Fibroblast of pulmonary artery (primary cell): ENCODE measurements at regions not wholly inside any gene's neighbourhood (a gene's known extent, or its start where the extent isn't known, plus 50 kb on each side); places are given as distances from the start of the nearest gene placed in this dataset.
"Not testable (repeated sequence)": the region's sequence is repeated elsewhere in the genome, so short reads cannot be mapped to it uniquely, and the experiment has no call there.

Experiments used
- DNase-seq: peaks from one replicate; pipeline ENCODE4 v3.0.0-alpha.2; 2010; ENCODE audit warnings: low read depth
- H3K4me3 ChIP-seq: replicated peaks from 2 replicates; pipeline ENCODE4 v1.5.1; 2011; ENCODE audit warnings: low read depth, mild to moderate bottlenecking, control low read depth, low read length, moderate library complexity
- TF ChIP-seq, protein P1 (sequence below): IDR thresholded peaks from 2 replicates; pipeline ENCODE4 v1.5.1; 2011; ENCODE audit warnings: mild to moderate bottlenecking, control low read depth, low read length, inconsistent platforms; ENCODE audit errors: missing control alignments

DNA sequence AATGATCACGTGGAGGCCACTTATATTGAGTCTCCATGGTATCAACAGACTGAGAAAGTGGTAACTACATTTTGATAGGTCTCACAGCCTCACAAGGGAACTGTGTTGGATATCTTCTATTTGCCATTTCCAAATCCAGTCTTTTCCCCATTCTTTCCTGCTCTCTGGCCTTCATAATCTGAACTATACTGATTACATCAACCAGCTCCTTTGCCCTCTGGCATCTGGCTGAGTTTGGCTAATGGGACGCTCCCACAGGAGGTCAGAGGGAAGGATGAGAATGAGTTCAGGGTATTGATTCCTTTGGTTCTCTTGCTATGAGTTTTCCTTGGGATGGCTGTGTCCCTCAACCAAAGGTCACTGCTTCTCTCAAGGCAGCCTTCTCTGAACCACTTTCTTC is 152.6 kb downstream of the RTL9 start:
- TF ChIP-seq, protein P1, sequence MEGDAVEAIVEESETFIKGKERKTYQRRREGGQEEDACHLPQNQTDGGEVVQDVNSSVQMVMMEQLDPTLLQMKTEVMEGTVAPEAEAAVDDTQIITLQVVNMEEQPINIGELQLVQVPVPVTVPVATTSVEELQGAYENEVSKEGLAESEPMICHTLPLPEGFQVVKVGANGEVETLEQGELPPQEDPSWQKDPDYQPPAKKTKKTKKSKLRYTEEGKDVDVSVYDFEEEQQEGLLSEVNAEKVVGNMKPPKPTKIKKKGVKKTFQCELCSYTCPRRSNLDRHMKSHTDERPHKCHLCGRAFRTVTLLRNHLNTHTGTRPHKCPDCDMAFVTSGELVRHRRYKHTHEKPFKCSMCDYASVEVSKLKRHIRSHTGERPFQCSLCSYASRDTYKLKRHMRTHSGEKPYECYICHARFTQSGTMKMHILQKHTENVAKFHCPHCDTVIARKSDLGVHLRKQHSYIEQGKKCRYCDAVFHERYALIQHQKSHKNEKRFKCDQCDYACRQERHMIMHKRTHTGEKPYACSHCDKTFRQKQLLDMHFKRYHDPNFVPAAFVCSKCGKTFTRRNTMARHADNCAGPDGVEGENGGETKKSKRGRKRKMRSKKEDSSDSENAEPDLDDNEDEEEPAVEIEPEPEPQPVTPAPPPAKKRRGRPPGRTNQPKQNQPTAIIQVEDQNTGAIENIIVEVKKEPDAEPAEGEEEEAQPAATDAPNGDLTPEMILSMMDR, result no peak
- no peak for DNase-seq
- H3K4me3 ChIP-seq, result no peak overlapping the region

DNA sequence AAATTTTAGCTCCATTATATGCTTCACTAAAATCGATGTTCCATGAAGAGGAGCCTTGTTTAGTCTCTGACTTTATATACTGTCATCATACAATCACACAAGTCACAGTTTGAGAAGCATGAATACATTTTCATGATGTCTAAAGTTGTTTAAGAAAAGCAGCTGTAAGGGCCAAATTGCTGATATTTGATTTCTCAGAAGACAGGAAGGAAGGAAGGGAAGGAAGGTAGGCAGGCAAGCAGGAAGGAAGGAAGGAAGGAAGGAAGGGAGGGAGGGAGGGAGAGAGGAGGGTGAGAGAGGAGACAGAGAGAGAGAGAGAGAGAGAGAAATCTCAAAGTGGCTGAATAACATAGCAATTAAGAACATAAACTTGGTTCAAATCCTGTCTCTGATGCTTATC is 153.7 kb downstream of the RTL9 start:
- no peak for DNase-seq
- no peak overlapping the region for H3K4me3 ChIP-seq
- TF ChIP-seq, protein P1, result no peak

DNA sequence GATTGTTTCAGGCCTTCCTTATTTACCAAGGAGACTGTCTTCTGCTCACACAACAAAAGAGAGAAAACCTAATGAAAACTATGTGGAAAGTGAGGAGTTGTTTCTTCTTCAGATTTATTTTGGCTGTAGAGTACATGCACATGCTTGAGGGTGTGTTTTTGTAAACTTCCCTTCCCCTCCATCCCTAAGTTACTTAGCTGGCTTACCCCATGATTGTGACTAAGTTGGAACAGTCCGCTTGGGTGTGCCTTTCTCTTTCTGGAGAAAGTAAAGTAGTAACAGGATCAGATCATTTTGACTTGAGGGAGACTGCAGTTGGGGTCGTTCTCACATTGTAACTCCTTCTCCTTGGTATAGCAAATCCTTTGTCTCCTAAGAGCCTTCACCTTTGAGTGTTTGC is 155.9 kb downstream of the RTL9 start:
- no peak for DNase-seq
- H3K4me3 ChIP-seq, result no peak overlapping the region
- TF ChIP-seq, protein P1, result no peak

DNA sequence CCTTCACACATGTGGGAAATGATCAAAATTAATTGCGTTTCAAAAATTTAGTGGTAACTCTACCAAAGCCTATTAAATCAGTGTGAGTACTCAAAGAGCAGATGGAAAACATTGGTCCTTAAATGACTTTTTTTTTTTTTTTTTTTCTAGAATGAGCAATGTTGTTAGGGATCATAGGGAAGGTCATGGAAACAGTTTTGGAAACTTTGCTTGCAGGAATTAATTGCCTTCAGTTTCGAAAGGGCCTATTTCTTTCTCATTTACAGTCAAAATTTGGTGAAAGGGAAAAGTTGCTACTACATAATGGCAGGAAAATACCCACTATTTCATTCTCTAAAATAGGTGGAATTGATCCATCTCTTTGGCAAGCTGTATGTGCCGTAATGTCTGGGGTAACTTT is 160.9 kb downstream of the RTL9 start:
- no peak overlapping the region for H3K4me3 ChIP-seq
- TF ChIP-seq, protein P1, result no peak
- DNase-seq, result no peak

DNA sequence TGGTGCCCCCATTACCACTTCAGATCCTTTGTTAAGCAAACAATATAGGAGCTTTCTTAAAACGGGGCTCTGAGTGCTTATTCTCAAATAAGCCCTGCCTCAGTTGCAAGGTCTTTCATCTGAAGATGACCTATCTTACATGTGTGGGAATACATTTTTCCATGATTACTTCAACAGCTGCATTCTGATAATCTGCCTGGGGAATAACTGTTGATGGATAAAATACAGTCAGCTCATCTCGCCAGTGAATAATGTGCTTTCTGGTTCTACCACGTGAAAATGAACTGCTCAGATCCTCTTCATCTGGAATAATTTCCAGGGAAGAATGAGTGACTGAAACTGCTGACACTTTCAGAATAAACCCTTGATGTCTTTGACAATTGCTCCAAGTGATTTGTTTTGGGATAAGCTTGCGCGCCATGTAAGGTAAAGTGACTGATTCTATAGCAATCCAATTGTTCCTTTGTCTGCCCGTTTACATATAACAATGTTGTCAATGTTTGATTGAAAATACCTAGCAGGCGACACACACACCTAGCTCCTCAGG is 161.3 kb downstream of the RTL9 start:
- no peak overlapping the region for H3K4me3 ChIP-seq
- DNase-seq, result no peak
- TF ChIP-seq, protein P1, result no peak

DNA sequence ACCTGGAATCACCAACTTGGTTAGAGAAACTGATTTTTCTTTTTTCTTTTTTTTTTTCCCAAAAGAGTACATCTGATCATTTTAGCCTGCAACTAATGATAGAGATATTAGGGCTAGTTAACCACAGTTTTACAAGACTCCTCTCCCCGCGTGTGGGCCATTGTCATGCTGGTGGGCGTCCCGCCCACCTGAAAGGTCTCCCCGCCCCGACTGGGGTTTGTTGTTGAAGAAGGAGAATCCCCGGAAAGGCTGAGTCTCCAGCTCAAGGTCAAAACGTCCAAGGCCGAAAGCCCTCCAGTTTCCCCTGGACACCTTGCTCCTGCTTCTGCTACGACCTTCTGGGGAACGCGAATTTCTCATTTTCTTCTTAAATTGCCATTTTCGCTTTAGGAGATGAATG is 162.0 kb downstream of the RTL9 start:
- H3K4me3 ChIP-seq, result not testable (repeated sequence)

DNA sequence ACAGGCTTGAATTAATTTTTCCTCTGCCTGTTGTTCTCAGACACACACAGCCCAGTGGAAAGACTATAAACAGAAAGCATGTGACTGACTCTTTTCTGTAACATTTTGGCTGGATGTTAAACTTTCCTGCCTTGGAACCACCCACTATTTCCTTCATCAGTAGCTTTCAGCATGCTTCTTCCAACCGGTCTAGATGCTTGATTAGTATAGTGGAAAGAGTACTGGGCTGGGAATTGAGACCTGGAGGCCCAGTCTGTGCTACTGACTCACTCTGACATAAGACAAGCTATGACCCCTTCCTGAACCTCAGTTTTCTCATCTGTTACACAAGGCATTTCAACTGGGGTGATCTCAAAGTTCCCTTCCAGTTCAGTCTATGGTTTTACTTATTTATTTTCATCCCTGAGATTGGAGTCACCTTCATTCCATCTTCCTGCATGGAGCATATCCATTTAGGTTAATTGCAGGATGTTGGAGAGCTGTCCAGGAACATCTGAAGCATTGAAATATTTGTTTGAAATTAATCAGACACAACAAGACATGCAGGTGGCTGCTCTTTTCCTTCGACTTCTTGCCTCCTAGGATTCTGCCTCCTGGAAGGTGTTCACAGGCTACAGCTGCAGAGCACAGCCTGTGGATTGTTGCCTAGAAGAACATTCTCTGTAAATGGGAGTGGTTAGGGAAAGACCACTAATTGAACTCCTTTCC is 173.4 kb downstream of the RTL9 start:
- TF ChIP-seq, protein P1, result no peak
- DNase-seq, result no peak
- no peak overlapping the region for H3K4me3 ChIP-seq

More for the DNA sequence above, 162.0 kb downstream of the RTL9 start:
- not testable (repeated sequence) for DNase-seq
